Brain microvascular endothelial cell (primary cell): ENCODE measurements at regions not wholly inside any gene's neighbourhood (a gene's known extent, or its start where the extent isn't known, plus 50 kb on each side); places are given as distances from the start of the nearest gene placed in this dataset.

ENCODE experiments used
- DNase-seq: peaks from one replicate; pipeline ENCODE4 v3.0.0-alpha.2; 2020
- H3K27ac ChIP-seq: fragments of 250-450 bp; sonication (Bioruptor Pico); 2 replicates; pipeline ENCODE4 v1.5.1; 2020; ENCODE audit warnings: mild to moderate bottlenecking, moderate library complexity
- H3K27me3 ChIP-seq: fragments of 250-450 bp; sonication (Bioruptor Pico); replicated peaks from 2 replicates; pipeline ENCODE4 v1.5.1; 2020; ENCODE audit warnings: mild to moderate bottlenecking
- H3K36me3 ChIP-seq: fragments of 250-450 bp; sonication (Bioruptor Pico); replicated peaks from 2 replicates; pipeline ENCODE4 v1.5.1; 2020; ENCODE audit warnings: mild to moderate bottlenecking
- H3K4me3 ChIP-seq: 2 replicates; pipeline ENCODE4 v1.5.1; 2011; ENCODE audit warnings: low read depth, mild to moderate bottlenecking, control low read depth, low read length, moderate library complexity
- CTCF ChIP-seq: IDR thresholded peaks from 2 replicates; pipeline ENCODE4 v1.5.1; 2011; ENCODE audit warnings: low read depth, mild to moderate bottlenecking, moderate library complexity, low read length, control low read depth, inconsistent platforms; ENCODE audit errors: missing control alignments
- in situ Hi-C: cut with HindIII; loops from 2 replicates; pipeline ENCODE4 v1.10.0; 2017; ENCODE audit warnings: low sequenced_read_pairs, low pct_ligation_motif_present

DNA sequence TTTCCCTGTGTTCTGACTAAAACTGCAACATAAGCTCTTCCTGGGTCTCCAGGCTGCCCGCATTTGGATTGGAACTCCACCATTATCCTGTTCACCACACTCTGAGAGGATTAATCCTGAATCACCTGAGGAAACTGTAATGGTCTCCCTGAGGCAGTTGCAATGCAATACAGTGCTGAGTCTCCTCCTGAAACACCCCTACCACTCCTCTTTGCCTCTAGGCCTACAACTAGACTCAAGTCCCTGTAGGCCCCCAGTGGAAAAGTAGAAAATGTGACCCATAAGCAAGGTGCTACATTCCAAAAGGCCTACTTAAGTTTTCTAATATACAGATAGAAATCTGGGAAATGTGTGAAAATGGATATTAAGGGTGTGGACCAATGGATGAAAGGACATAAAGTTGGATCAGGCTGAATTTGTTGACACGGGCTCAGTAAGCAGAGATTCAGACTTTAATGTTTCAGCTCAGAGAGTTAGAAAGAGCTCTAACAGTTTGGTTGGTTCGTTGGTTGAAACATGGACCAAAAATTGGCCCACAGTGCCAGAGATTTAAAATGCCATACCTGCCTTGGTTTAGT is 222.3 kb upstream of the ZC3H15 start:
- in situ Hi-C loops: no loop called here
- no peak for TF ChIP-seq CTCF
- Histone ChIP-seq H3K36me3 (no peaks in the 10 kb centered on the region), H3K27ac (no peak overlapping the region), H3K4me3 (no peak overlapping the region), H3K27me3 (no peaks in the 10 kb centered on the region)
- DNase-seq: no peak

DNA sequence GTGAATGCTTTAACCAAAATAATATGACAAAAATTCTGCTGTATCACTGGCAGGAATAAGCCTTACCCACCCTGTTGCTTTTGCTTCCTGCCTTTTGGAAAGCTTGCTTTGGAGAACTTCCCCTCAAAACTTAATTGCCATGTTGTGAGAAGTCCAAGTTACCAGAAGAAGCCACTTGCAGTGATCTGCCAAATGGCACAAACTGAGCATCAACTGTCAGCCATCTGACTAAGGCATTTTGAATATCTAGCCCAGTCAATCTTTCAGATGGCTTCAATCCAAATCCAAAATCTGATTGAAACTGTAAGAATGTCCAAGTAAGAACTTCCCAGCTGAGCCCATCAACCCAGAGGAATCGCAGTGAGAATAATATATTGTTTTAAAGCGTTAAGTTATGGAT is 216.5 kb upstream of the ZC3H15 start:
- no peaks in the 10 kb centered on the region for H3K36me3 ChIP-seq
- no peak overlapping the region for H3K4me3 ChIP-seq
- no peak for DNase-seq
- in situ Hi-C loops: no loop called here
- no peak overlapping the region for H3K27ac ChIP-seq
- TF ChIP-seq CTCF: no peak
- H3K27me3 ChIP-seq: no peaks in the 10 kb centered on the region

GRCh38 chr2:186273953-186274352 is 212.1 kb upstream of the ZC3H15 start:
- in situ Hi-C loops: no loop called here
- TF ChIP-seq CTCF: no peak
- no peak for DNase-seq
- Histone ChIP-seq H3K4me3 (no peak overlapping the region), H3K27ac (no peak overlapping the region), H3K36me3 (no peaks in the 10 kb centered on the region), H3K27me3 (no peaks in the 10 kb centered on the region)

GRCh38 chr2:186274936-186275575 is 211.0 kb upstream of the ZC3H15 start:
- no peak overlapping the region for H3K27ac ChIP-seq
- peak; percentile 59 for DNase-seq
- no peaks in the 10 kb centered on the region for H3K36me3 ChIP-seq
- in situ Hi-C loops: no loop called here
- TF ChIP-seq CTCF: no peak
- no peak overlapping the region for H3K4me3 ChIP-seq
- no peaks in the 10 kb centered on the region for H3K27me3 ChIP-seq

GRCh38 chr2:186276909-186277308 is 209.2 kb upstream of the ZC3H15 start:
- in situ Hi-C loops: no loop called here
- Histone ChIP-seq H3K36me3 (no peaks in the 10 kb centered on the region), H3K27ac (no peak overlapping the region), H3K27me3 (no peaks in the 10 kb centered on the region), H3K4me3 (no peak overlapping the region)
- no peak for DNase-seq
- no peak for TF ChIP-seq CTCF

DNA sequence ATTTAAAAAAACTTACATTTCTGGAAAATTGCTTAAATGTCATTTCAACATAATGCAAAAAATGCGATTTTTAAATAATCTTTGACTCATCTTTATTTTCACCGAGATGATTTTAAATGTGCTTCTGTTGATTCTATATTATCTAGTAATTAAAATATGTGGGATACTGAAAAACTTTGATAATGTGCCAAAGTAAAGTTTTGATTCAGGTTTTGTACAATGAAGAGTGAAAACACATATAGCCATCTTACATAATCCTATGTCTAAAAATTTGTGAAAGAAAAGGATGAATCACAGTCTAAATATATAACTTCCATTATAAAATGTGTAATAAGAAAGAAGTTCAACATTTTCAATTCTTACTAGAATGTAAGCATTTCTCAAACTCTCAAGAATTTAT is 204.3 kb upstream of the ZC3H15 start:
- H3K4me3 ChIP-seq: no peak overlapping the region
- no peaks in the 10 kb centered on the region for H3K27me3 ChIP-seq
- no peak for DNase-seq
- no peak overlapping the region for H3K27ac ChIP-seq
- no peaks in the 10 kb centered on the region for H3K36me3 ChIP-seq
- in situ Hi-C loops: no loop called here
- no peak for TF ChIP-seq CTCF
